Esophagus squamous epithelium (tissue), 4 donors: ENCODE measurements at regions not wholly inside any gene's neighbourhood (a gene's known extent, or its start where the extent isn't known, plus 50 kb on each side); places are given as distances from the start of the nearest gene placed in this dataset.

ENCODE experiments used
- POLR2A ChIP-seq, 4 donors: fragments of 450-650 bp; IDR thresholded peaks; one replicate each; pipeline ENCODE4 v1.6.1; 2017; ENCODE audit warnings: antibody characterized with exemption in 4 of 4, mild to moderate bottlenecking in 4 of 4, moderate library complexity in 3 of 4
- TF ChIP-seq, protein P1 (sequence below), 6 experiments: fragments of 450-650 bp in 4 of 6; fragments of 200-600 bp in 2 of 6; sonication (generic) in 2 of 6; IDR thresholded peaks; one replicate each; pipeline ENCODE4 v1.5.1; 2016 to 2019; ENCODE audit warnings: antibody characterized with exemption in 6 of 6, mild to moderate bottlenecking in 4 of 6, moderate library complexity in 4 of 6

DNA sequence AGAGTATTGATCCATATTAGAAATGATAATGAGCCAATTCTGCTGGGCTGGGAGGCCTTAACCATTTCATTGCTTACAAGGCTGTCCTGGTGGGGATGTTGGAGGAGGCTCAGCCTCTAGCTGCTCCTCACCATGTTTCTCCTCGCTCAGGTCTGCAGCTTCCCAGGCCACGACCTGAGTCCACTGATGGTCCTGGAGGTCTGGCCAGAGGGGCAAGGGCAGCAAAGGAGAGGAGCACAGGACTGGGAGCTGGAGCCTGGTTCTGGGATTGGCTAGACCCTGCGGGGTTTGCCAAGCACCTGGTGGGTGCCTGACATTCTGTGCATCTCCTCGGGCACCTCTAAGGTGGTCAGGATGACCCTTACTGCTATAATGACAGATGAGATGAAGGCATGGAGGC lies 92.6 kb downstream of the KIF26A start:
- TF ChIP-seq, protein P1, sequence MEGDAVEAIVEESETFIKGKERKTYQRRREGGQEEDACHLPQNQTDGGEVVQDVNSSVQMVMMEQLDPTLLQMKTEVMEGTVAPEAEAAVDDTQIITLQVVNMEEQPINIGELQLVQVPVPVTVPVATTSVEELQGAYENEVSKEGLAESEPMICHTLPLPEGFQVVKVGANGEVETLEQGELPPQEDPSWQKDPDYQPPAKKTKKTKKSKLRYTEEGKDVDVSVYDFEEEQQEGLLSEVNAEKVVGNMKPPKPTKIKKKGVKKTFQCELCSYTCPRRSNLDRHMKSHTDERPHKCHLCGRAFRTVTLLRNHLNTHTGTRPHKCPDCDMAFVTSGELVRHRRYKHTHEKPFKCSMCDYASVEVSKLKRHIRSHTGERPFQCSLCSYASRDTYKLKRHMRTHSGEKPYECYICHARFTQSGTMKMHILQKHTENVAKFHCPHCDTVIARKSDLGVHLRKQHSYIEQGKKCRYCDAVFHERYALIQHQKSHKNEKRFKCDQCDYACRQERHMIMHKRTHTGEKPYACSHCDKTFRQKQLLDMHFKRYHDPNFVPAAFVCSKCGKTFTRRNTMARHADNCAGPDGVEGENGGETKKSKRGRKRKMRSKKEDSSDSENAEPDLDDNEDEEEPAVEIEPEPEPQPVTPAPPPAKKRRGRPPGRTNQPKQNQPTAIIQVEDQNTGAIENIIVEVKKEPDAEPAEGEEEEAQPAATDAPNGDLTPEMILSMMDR (IDR thresholded peaks at IDR 0.05), result no peak
- TF ChIP-seq POLR2A (IDR thresholded peaks at IDR 0.05), result no peak
